Smooth muscle cell (in vitro differentiated cells): ENCODE measurements at regions not wholly inside any gene's neighbourhood (a gene's known extent, or its start where the extent isn't known, plus 50 kb on each side); places are given as distances from the start of the nearest gene placed in this dataset.

ENCODE experiments used
- DNase-seq: peaks from one replicate; lab custom pipeline; 2025; ENCODE audit not compliant: unreplicated experiment; lab: John Stamatoyannopoulos, UW
- H2AFZ ChIP-seq: fragments of 200-600 bp; sonication (generic); 2 replicates; pipeline ENCODE4 v1.6.0; 2016; ENCODE audit warnings: antibody characterized with exemption, low read depth, mild to moderate bottlenecking
- H3F3A ChIP-seq: fragments of 200-600 bp; sonication (generic); 2 replicates; pipeline ENCODE4 v1.6.0; 2017; ENCODE audit warnings: antibody characterized with exemption, low read depth
- H3K27ac ChIP-seq: fragments of 200-600 bp; sonication (generic); 2 replicates; pipeline ENCODE4 v1.5.1; 2016; ENCODE audit warnings: low read depth, mild to moderate bottlenecking
- H3K27me3 ChIP-seq: fragments of 200-600 bp; sonication (generic); 2 replicates; pipeline ENCODE4 v1.6.1; 2016; ENCODE audit warnings: low read depth, mild to moderate bottlenecking
- H3K36me3 ChIP-seq: fragments of 200-600 bp; sonication (generic); 2 replicates; pipeline ENCODE4 v1.5.1; 2016; ENCODE audit warnings: low read depth
- H3K4me1 ChIP-seq: fragments of 200-600 bp; sonication (generic); 2 replicates; pipeline ENCODE4 v1.5.1; 2016; ENCODE audit warnings: low read depth
- H3K4me2 ChIP-seq: fragments of 200-600 bp; sonication (generic); 2 replicates; pipeline ENCODE4 v1.6.0; 2016; ENCODE audit warnings: mild to moderate bottlenecking
- H3K4me3 ChIP-seq: fragments of 200-600 bp; sonication (generic); 2 replicates; pipeline ENCODE4 v1.5.1; 2016; ENCODE audit warnings: mild to moderate bottlenecking
- H3K79me2 ChIP-seq: fragments of 200-600 bp; sonication (generic); 2 replicates; pipeline ENCODE4 v1.6.0; 2016; ENCODE audit warnings: low read depth, mild to moderate bottlenecking
- H3K9ac ChIP-seq: fragments of 200-600 bp; sonication (generic); 2 replicates; pipeline ENCODE4 v1.6.0; 2016; ENCODE audit warnings: low read depth
- H3K9me3 ChIP-seq: fragments of 200-600 bp; sonication (generic); replicated peaks from 2 replicates; pipeline ENCODE4 v1.5.1; 2016; ENCODE audit warnings: low read depth
- H4K20me1 ChIP-seq: fragments of 200-600 bp; sonication (generic); 2 replicates; pipeline ENCODE4 v1.6.0; 2016; ENCODE audit warnings: low read depth
- WGBS: methylation state at CpG from one replicate; pipeline ENCODE4 v1.1.7; 2016; ENCODE audit warnings: low lambda C conversion rate; 5-methylcytosine and 5-hydroxymethylcytosine counted together
- TF ChIP-seq, protein P1 (sequence below): fragments of 200-600 bp; sonication (generic); IDR thresholded peaks from 2 replicates; pipeline ENCODE4 v1.5.1; 2017; ENCODE audit warnings: borderline replicate concordance, mild to moderate bottlenecking, antibody characterized with exemption; ENCODE audit not compliant: insufficient read depth, poor library complexity, severe bottlenecking

DNA sequence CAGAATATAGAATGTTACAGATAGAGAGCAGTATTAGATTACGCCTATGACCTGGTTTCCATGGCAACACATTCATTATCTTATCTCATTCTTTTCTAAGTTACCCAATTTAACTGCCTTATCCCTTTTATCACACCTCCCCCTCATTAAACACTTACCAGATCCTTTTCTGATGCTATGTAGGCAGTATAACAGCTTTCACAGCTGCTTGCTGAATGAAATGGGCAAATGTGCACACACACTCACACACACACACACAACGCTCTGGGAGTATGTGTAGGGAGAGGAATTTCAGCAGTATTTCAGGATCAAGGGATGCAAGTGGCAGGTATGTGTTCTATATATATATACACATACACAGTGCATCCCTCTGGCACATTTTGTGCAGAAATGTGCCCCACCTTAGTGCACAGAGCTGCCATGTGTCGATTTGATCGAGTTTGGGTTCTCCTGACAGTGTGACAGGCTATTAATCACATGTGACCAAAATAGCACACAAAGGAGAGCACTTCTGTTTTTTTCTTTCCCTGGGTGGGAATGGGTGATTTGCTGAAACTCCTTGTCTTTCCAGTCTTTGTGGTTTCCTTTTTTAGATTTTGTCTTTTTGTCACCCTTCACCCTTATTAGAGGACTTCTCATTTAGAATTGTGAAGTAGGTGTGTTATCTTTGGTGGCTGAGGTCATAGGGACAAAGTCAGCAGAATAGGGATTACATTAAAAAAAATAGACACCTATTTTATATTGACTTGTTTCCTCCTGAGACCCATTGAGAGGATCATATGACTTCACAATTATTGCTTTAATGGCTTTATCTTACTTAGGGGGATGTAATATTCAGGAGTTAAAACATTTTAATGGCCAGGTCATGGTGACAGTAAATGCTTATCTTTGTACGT is 553.7 kb downstream of the PDCD6IP start:
- H4K20me1 ChIP-seq: no peaks in the 10 kb centered on the region
- no peaks in the 10 kb centered on the region for H3K27me3 ChIP-seq
- no peaks in the 10 kb centered on the region for H3K9me3 ChIP-seq
- no peak overlapping the region for H3K27ac ChIP-seq
- TF ChIP-seq, protein P1, sequence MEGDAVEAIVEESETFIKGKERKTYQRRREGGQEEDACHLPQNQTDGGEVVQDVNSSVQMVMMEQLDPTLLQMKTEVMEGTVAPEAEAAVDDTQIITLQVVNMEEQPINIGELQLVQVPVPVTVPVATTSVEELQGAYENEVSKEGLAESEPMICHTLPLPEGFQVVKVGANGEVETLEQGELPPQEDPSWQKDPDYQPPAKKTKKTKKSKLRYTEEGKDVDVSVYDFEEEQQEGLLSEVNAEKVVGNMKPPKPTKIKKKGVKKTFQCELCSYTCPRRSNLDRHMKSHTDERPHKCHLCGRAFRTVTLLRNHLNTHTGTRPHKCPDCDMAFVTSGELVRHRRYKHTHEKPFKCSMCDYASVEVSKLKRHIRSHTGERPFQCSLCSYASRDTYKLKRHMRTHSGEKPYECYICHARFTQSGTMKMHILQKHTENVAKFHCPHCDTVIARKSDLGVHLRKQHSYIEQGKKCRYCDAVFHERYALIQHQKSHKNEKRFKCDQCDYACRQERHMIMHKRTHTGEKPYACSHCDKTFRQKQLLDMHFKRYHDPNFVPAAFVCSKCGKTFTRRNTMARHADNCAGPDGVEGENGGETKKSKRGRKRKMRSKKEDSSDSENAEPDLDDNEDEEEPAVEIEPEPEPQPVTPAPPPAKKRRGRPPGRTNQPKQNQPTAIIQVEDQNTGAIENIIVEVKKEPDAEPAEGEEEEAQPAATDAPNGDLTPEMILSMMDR: no peak
- no peaks in the 10 kb centered on the region for H3F3A ChIP-seq
- no peaks in the 10 kb centered on the region for H3K79me2 ChIP-seq
- no peak overlapping the region for H3K4me3 ChIP-seq
- no peak for DNase-seq
- no peaks in the 10 kb centered on the region for H3K36me3 ChIP-seq
- H3K4me1 ChIP-seq: no peaks in the 10 kb centered on the region
- 76% methylated on average over 5 of the region's 5 CpGs for WGBS
- H3K4me2 ChIP-seq: no peak overlapping the region
- H2AFZ ChIP-seq: no peak overlapping the region
- H3K9ac ChIP-seq: no peak overlapping the region

DNA sequence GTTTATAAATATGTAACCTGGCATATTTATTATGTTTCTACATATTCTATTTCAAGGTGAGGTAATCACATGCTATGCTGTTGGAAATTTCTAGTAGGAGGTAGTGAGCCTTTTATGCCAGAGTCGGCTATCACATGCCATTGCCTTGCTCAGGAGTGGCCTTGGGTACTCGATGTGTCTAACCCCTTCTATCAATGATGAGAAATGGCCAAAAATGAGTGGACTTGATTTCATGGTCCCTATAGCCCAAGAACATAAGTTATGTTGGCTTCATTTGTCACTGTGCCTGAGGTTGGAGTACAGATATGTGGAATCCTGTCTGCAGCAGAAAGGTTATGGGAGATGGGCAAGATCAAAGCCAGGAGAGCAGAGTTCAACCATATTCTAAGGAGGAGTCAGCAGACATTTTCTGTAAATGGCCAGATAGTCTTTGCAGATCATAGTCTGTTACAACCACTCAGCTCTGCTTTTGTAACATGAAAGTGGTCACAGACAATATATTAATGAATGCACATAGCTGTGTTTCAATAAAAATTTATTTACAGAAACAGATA is 554.4 kb downstream of the PDCD6IP start:
- H4K20me1 ChIP-seq: no peaks in the 10 kb centered on the region
- H3K9me3 ChIP-seq: no peaks in the 10 kb centered on the region
- no peak overlapping the region for H3K4me2 ChIP-seq
- H3K27ac ChIP-seq: no peak overlapping the region
- no peak overlapping the region for H2AFZ ChIP-seq
- no peak overlapping the region for H3K4me3 ChIP-seq
- H3K9ac ChIP-seq: no peak overlapping the region
- WGBS: 95% methylated on average over 2 of the region's 2 CpGs
- H3K79me2 ChIP-seq: no peaks in the 10 kb centered on the region
- H3K4me1 ChIP-seq: no peaks in the 10 kb centered on the region
- H3K36me3 ChIP-seq: no peaks in the 10 kb centered on the region
- H3F3A ChIP-seq: no peaks in the 10 kb centered on the region
- TF ChIP-seq, protein P1: no peak
- DNase-seq: no peak
- no peaks in the 10 kb centered on the region for H3K27me3 ChIP-seq

DNA sequence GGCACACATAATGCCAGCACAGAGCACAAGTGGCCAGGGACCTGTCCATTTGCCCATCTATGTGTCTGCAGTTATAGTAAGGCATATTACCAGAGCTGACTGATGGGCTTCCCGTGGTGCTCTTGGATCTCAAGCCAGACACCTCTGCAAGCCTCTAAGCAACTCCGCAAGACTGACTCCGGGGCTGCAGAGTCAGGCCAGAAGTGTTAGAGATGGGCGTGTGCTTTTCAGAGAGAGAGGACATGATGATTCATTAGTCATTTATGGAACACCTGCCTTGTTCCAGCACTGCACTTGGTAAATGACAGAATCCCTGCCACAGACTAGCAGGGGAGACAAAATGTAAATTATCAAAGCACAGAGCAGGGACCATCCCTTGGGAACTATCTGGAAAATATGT is 559.0 kb downstream of the PDCD6IP start:
- no peak overlapping the region for H3K9ac ChIP-seq
- no peaks in the 10 kb centered on the region for H3F3A ChIP-seq
- H3K27me3 ChIP-seq: no peaks in the 10 kb centered on the region
- no peaks in the 10 kb centered on the region for H3K79me2 ChIP-seq
- H4K20me1 ChIP-seq: no peaks in the 10 kb centered on the region
- H3K36me3 ChIP-seq: no peaks in the 10 kb centered on the region
- H3K4me3 ChIP-seq: no peak overlapping the region
- TF ChIP-seq, protein P1: no peak
- WGBS: 62% methylated on average over 4 of the region's 4 CpGs
- no peak overlapping the region for H3K4me2 ChIP-seq
- DNase-seq: no peak
- no peak overlapping the region for H2AFZ ChIP-seq
- no peaks in the 10 kb centered on the region for H3K9me3 ChIP-seq
- H3K27ac ChIP-seq: no peak overlapping the region
- H3K4me1 ChIP-seq: no peaks in the 10 kb centered on the region
